ENCODE measurements at regions not wholly inside any gene's neighbourhood (a gene's known extent, or its start where the extent isn't known, plus 50 kb on each side); places are given as distances from the start of the nearest gene placed in this dataset.

- TF ChIP-seq CTCF (conservative IDR thresholded peaks at IDR 0.05) (no peak), ZFX (IDR thresholded peaks at IDR 0.05) (no peak)
These were observed 207.1 kb upstream of the GHITM start for GRCh38 chr10:83932245-83932644.

Data from C4-2B (cell line).